ENCODE measurements at regions not wholly inside any gene's neighbourhood (a gene's known extent, or its start where the extent isn't known, plus 50 kb on each side); places are given as distances from the start of the nearest gene placed in this dataset.

DNA sequence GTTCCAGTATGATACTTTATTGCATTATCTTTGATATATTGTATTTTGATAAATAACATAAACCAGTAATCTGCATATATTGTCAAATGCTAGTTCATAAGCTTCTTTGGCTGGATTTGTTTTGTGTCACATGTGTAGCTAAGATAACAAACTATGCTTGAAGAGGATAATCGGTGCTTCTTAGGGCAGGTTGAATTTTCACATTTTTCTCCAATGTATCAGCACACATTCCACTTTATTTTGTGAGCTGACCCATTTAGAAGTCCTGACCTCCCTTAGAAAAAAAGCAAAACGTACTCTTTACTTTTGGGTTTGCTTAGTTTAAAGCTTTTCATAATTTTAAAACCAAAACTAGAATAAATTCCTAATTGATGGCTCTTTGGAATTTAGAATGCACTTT lies 277.7 kb upstream of the DDHD1 start:
- Histone ChIP-seq H3K4me3 (ENCODE audit: insufficient read depth, low read length, poor library complexity, severe bottlenecking) (no peak overlapping the region), H3K36me3 (ENCODE audit: low read length) (no peaks in the 10 kb centered on the region), H3K4me2 (ENCODE audit: low read depth, low read length, poor library complexity, severe bottlenecking) (no peak overlapping the region), H2AFZ (ENCODE audit: low read depth, low read length, severe bottlenecking) (no peak overlapping the region), H3K79me2 (ENCODE audit: insufficient read depth, low read length) (no peaks in the 10 kb centered on the region), H3K9me3 (ENCODE audit: insufficient read depth, low read length) (no peaks in the 10 kb centered on the region), H3K27me3 (ENCODE audit: low read length) (no peaks in the 10 kb centered on the region), H3K27ac (ENCODE audit: low read depth, low read length) (no peak overlapping the region), H4K20me1 (ENCODE audit: low read depth, low read length) (no peaks in the 10 kb centered on the region), H3F3A (ENCODE audit: insufficient read depth) (no peaks in the 10 kb centered on the region), H3K9me2 (replicated peaks; ENCODE audit: insufficient read depth, low read length) (no peaks in the 10 kb centered on the region), H3K9ac (ENCODE audit: low read length) (no peak overlapping the region)
- no peak for TF ChIP-seq EZH2phosphoT487 (conservative IDR thresholded peaks at IDR 0.05; ENCODE audit: low read length)
- TF ChIP-seq, protein P1, sequence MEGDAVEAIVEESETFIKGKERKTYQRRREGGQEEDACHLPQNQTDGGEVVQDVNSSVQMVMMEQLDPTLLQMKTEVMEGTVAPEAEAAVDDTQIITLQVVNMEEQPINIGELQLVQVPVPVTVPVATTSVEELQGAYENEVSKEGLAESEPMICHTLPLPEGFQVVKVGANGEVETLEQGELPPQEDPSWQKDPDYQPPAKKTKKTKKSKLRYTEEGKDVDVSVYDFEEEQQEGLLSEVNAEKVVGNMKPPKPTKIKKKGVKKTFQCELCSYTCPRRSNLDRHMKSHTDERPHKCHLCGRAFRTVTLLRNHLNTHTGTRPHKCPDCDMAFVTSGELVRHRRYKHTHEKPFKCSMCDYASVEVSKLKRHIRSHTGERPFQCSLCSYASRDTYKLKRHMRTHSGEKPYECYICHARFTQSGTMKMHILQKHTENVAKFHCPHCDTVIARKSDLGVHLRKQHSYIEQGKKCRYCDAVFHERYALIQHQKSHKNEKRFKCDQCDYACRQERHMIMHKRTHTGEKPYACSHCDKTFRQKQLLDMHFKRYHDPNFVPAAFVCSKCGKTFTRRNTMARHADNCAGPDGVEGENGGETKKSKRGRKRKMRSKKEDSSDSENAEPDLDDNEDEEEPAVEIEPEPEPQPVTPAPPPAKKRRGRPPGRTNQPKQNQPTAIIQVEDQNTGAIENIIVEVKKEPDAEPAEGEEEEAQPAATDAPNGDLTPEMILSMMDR (IDR thresholded peaks at IDR 0.05; ENCODE audit: insufficient read depth, low read length, poor library complexity, severe bottlenecking) = no peak

DNA sequence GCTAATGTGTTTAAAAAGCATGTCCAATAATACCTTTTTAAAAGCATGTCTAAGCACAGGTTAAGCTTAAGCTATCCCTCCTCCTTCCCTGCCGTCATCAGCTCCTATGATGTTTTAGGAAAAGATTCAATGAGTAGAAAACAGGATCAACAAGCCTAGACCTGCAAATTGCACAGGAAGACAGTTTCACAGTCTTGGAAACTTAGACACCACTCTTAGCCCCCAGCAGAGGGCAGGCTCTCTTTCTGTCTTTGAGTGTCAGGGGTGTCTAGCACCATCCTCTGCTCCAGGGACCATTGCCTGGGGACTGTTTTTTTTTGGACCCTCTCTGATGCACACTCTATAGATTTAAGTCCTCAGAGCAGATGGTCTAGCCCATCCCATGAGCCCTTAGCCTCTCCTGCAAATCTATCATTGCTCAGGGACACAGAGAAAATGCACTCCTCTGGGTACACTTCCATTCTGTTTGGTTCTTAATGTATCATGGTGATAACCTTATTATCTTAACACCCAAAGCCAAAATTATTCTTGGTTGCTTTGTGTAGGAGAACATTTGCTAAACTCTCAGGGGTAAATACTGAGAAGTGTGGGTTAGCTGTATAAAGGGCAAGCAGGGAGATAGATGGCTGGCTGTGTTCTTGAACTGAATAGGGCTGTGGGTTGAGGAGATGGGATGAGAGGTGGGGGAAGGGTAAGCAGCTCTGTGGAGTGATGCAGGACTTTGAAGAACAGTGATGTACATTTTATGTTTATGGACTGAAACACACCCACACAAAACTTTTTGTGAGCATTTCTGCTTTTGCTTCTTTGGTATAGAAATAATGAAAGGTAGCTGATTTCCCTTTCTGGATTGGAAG lies 259.9 kb upstream of the DDHD1 start:
- no peaks in the 10 kb centered on the region for H3K9me3 ChIP-seq (ENCODE audit: insufficient read depth, low read length)
- H4K20me1 ChIP-seq (ENCODE audit: low read depth, low read length) = no peaks in the 10 kb centered on the region
- H2AFZ ChIP-seq (ENCODE audit: low read depth, low read length, severe bottlenecking) = no peak overlapping the region
- H3K9ac ChIP-seq (ENCODE audit: low read length) = no peak overlapping the region
- no peaks in the 10 kb centered on the region for H3K36me3 ChIP-seq (ENCODE audit: low read length)
- no peak overlapping the region for H3K27ac ChIP-seq (ENCODE audit: low read depth, low read length)
- TF ChIP-seq, protein P1 (IDR thresholded peaks at IDR 0.05; ENCODE audit: insufficient read depth, low read length, poor library complexity, severe bottlenecking) = peak; percentile 27
- no peak for TF ChIP-seq EZH2phosphoT487 (conservative IDR thresholded peaks at IDR 0.05; ENCODE audit: low read length)
- H3K79me2 ChIP-seq (ENCODE audit: insufficient read depth, low read length) = no peaks in the 10 kb centered on the region
- H3F3A ChIP-seq (ENCODE audit: insufficient read depth) = no peaks in the 10 kb centered on the region
- no peaks in the 10 kb centered on the region for H3K9me2 ChIP-seq (replicated peaks; ENCODE audit: insufficient read depth, low read length)
- H3K4me2 ChIP-seq (ENCODE audit: low read depth, low read length, poor library complexity, severe bottlenecking) = no peak overlapping the region
- H3K27me3 ChIP-seq (ENCODE audit: low read length) = no peaks in the 10 kb centered on the region
- H3K4me3 ChIP-seq (ENCODE audit: insufficient read depth, low read length, poor library complexity, severe bottlenecking) = no peak overlapping the region

DNA sequence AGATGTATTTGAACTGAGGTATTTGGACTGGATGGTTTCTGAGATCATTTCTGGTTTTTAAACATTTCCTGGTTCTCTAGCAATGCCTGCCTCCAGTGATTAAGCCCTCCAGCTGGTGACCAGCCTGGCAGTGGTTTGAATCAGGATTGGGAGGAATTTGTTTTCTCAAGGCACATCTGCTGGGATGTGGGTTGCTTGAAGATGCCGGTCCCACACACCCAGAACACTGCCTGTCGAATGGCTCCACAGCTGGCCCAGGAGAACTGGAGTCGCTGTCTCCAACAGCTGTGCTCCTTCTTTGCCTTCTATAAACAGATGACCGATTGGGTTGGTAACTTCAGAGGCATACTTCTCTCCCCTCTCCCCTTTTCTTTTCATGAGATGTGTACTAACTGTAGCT lies 258.0 kb upstream of the DDHD1 start:
- Histone ChIP-seq H3K4me2 (ENCODE audit: low read depth, low read length, poor library complexity, severe bottlenecking) (no peak overlapping the region), H3K27me3 (ENCODE audit: low read length) (no peaks in the 10 kb centered on the region), H3K4me3 (ENCODE audit: insufficient read depth, low read length, poor library complexity, severe bottlenecking) (no peak overlapping the region), H3K36me3 (ENCODE audit: low read length) (no peaks in the 10 kb centered on the region), H3K79me2 (ENCODE audit: insufficient read depth, low read length) (no peaks in the 10 kb centered on the region), H4K20me1 (ENCODE audit: low read depth, low read length) (no peaks in the 10 kb centered on the region), H3F3A (ENCODE audit: insufficient read depth) (no peaks in the 10 kb centered on the region), H3K9me3 (ENCODE audit: insufficient read depth, low read length) (no peaks in the 10 kb centered on the region), H3K9me2 (replicated peaks; ENCODE audit: insufficient read depth, low read length) (no peaks in the 10 kb centered on the region), H3K27ac (ENCODE audit: low read depth, low read length) (no peak overlapping the region), H3K9ac (ENCODE audit: low read length) (no peak overlapping the region), H2AFZ (ENCODE audit: low read depth, low read length, severe bottlenecking) (no peak overlapping the region)
- TF ChIP-seq EZH2phosphoT487 (conservative IDR thresholded peaks at IDR 0.05; ENCODE audit: low read length) = no peak
- TF ChIP-seq, protein P1 (IDR thresholded peaks at IDR 0.05; ENCODE audit: insufficient read depth, low read length, poor library complexity, severe bottlenecking) = no peak

Data from SU-DHL-6 (cell line).